ENCODE measurements at regions not wholly inside any gene's neighbourhood (a gene's known extent, or its start where the extent isn't known, plus 50 kb on each side); places are given as distances from the start of the nearest gene placed in this dataset.

- TF ChIP-seq EZH2 (IDR thresholded peaks at IDR 0.05; ENCODE audit: low read depth): no peak
- no peak for TF ChIP-seq CTCF (conservative IDR thresholded peaks at IDR 0.05)
These were observed 143.8 kb upstream of the THUMPD2 start for GRCh38 chr2:39922679-39923405.
